ENCODE measurements at regions not wholly inside any gene's neighbourhood (a gene's known extent, or its start where the extent isn't known, plus 50 kb on each side); places are given as distances from the start of the nearest gene placed in this dataset.

DNA sequence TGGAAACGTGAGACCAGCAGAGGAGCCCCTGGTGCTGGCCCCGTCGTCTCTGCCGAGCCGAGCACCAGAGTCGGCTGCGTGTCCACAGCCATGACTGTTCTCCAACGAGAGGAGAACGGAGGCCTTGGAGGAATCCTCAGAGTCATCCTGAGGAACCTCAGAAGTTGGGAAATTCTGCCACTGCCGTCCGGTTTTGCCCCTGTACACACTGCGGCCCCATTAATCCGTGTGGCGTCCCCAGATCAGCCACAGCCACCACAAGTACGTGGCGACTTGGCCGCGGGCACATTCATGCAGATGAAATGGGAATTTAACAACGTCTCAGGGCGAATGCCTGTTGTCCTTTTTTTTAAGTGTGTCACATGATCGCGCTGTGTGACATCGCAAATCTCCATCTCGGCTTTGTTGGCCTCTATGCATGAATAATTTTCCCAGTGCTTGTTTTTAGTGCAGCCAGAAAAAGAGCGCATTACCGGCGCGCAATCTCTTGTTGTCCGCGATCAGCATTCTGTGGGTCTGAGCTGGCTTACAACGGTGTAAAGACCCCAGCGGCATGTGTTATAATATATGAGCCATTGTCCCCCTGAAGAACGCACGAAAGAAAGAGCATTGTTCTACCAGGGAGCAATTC, 323.0 kb upstream of the IRX4 start:
- no peak overlapping the region for H2AFZ ChIP-seq (replicated peaks)
- H4K20me1 ChIP-seq (ENCODE audit: low read depth): peaks cover 20% of the 10 kb centered on the region
- H3K36me3 ChIP-seq: no peaks in the 10 kb centered on the region
- no peaks in the 10 kb centered on the region for H3K9me3 Mint-ChIP-seq
- H3K9ac ChIP-seq: no peak overlapping the region
- peaks cover 7% of the 10 kb centered on the region for H3K4me1 ChIP-seq
- no peak overlapping the region for H3K4me2 ChIP-seq
- no peaks in the 10 kb centered on the region for H3K79me2 ChIP-seq (ENCODE audit: low read depth)
- H3K27me3 ChIP-seq: peaks cover 69% of the 10 kb centered on the region
- no peak overlapping the region for H3K27ac ChIP-seq
- no peaks in the 10 kb centered on the region for H3K9me3 ChIP-seq (ENCODE audit: low read depth)
- no peak overlapping the region for H3K4me3 ChIP-seq
- H3K4me1 Mint-ChIP-seq: peaks cover 62% of the 10 kb centered on the region
- H3F3A ChIP-seq (ENCODE audit: low read depth): no peaks in the 10 kb centered on the region
- TF ChIP-seq, protein P1, sequence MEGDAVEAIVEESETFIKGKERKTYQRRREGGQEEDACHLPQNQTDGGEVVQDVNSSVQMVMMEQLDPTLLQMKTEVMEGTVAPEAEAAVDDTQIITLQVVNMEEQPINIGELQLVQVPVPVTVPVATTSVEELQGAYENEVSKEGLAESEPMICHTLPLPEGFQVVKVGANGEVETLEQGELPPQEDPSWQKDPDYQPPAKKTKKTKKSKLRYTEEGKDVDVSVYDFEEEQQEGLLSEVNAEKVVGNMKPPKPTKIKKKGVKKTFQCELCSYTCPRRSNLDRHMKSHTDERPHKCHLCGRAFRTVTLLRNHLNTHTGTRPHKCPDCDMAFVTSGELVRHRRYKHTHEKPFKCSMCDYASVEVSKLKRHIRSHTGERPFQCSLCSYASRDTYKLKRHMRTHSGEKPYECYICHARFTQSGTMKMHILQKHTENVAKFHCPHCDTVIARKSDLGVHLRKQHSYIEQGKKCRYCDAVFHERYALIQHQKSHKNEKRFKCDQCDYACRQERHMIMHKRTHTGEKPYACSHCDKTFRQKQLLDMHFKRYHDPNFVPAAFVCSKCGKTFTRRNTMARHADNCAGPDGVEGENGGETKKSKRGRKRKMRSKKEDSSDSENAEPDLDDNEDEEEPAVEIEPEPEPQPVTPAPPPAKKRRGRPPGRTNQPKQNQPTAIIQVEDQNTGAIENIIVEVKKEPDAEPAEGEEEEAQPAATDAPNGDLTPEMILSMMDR (IDR thresholded peaks at IDR 0.05): no peak
- TF ChIP-seq EZH2 (IDR thresholded peaks at IDR 0.05) (no peak), EZH2phosphoT487 (IDR thresholded peaks at IDR 0.05) (no peak)
- peak overlapping the region; percentile 46 for H3K4me3 Mint-ChIP-seq
- H3K27ac Mint-ChIP-seq: peak overlapping the region; percentile 93
- peaks cover 11% of the 10 kb centered on the region for H3K27me3 Mint-ChIP-seq (ENCODE audit: insufficient read depth, low read depth)
- peak; percentile 49 for DNase-seq (ENCODE audit: low spot score)
- no peaks in the 10 kb centered on the region for H3K36me3 Mint-ChIP-seq

DNA sequence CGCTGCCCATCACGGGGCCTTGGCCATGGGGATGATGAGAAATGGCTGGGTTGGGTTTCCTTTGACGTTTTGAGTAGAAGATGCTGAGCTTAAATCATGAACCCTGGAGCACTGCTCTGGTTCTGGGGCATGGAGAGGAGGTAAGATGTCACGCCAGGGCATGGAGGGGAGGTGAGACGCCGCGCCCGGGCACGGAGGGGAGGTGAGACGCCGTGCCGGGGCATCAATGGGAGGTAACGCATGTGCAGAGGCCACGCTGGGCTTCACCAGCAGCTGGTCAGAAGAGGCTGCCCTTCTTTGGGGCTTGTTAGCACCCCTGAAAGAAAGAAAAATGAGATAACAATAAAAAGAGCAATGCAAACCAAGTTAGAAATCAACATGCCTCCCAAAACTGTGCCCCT, 322.5 kb upstream of the IRX4 start:
- DNase-seq (ENCODE audit: low spot score): no peak
- Histone ChIP-seq H3K79me2 (ENCODE audit: low read depth) (no peaks in the 10 kb centered on the region), H3K4me1 (peaks cover 7% of the 10 kb centered on the region), H3K4me2 (no peak overlapping the region), H3K9ac (no peak overlapping the region), H2AFZ (replicated peaks) (no peak overlapping the region), H3K9me3 (ENCODE audit: low read depth) (no peaks in the 10 kb centered on the region), H3K36me3 (no peaks in the 10 kb centered on the region), H3K4me3 (no peak overlapping the region), H3K27ac (no peak overlapping the region), H4K20me1 (ENCODE audit: low read depth) (peaks cover 20% of the 10 kb centered on the region), H3K27me3 (peaks cover 69% of the 10 kb centered on the region), H3F3A (ENCODE audit: low read depth) (no peaks in the 10 kb centered on the region)
- H3K27ac Mint-ChIP-seq: peak overlapping the region; percentile 93
- H3K4me3 Mint-ChIP-seq: peak overlapping the region; percentile 46
- no peak for TF ChIP-seq EZH2 (IDR thresholded peaks at IDR 0.05)
- TF ChIP-seq, protein P1 (IDR thresholded peaks at IDR 0.05): no peak
- TF ChIP-seq EZH2phosphoT487 (IDR thresholded peaks at IDR 0.05): no peak
- H3K27me3 Mint-ChIP-seq (ENCODE audit: insufficient read depth, low read depth): peaks cover 11% of the 10 kb centered on the region
- H3K4me1 Mint-ChIP-seq: peaks cover 67% of the 10 kb centered on the region
- no peaks in the 10 kb centered on the region for H3K9me3 Mint-ChIP-seq
- no peaks in the 10 kb centered on the region for H3K36me3 Mint-ChIP-seq

DNA sequence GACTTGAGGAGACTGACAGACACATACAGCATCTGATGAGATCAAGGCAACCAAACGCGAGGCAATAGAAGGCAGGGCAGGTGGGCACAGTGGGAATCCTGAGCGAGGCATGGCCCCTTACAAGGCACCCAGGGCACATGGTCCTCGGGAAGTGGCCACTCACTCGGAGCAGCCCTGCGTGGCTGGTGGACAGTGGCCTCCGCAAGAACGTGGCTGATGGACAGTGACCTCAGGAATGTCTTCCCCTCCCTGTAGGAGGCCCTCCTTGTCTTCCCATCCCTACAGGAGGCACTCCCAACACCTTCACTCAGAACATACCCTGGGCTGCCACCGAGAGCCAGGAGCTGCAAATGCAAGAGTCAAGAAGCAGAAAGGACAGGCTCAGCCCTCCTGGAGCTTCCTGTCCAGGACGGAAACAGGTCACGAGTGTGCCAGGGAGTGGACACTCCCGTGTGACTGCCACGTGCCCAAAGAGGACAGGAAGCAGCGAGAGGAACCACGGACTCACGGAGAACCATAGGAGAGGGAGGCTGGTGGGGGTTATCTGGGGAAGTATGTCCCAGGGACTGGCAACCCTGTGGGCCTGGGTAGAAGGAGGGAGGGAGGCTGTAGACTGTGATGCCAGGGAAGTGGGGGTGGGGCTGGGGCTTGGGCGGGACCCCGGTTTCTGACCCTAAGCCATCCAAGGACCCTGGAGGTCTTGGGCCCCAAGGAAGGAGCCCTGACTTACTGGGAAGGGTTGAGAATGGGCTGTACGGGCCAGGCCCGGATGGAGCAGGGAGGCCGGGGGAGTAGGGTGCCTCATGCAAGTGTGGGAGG, 321.9 kb upstream of the IRX4 start:
- peak overlapping the region; percentile 93 for H3K27ac Mint-ChIP-seq

More for the DNA sequence above, 321.9 kb upstream of the IRX4 start:
- Histone ChIP-seq H3K4me1 (peaks cover 7% of the 10 kb centered on the region), H3K4me3 (no peak overlapping the region), H3K27me3 (peaks cover 65% of the 10 kb centered on the region), H3K9ac (no peak overlapping the region), H3K4me2 (no peak overlapping the region), H3K36me3 (no peaks in the 10 kb centered on the region), H4K20me1 (ENCODE audit: low read depth) (peaks cover 20% of the 10 kb centered on the region), H3K79me2 (ENCODE audit: low read depth) (no peaks in the 10 kb centered on the region), H3K9me3 (ENCODE audit: low read depth) (no peaks in the 10 kb centered on the region), H3F3A (ENCODE audit: low read depth) (no peaks in the 10 kb centered on the region), H2AFZ (replicated peaks) (no peak overlapping the region), H3K27ac (no peak overlapping the region)
- Mint-ChIP-seq H3K4me3 (peak overlapping the region; percentile 55), H3K4me1 (peaks cover 71% of the 10 kb centered on the region), H3K9me3 (no peaks in the 10 kb centered on the region), H3K27me3 (ENCODE audit: insufficient read depth, low read depth) (peaks cover 14% of the 10 kb centered on the region), H3K36me3 (no peaks in the 10 kb centered on the region)
- no peak for TF ChIP-seq EZH2 (IDR thresholded peaks at IDR 0.05)
- TF ChIP-seq, protein P1 (IDR thresholded peaks at IDR 0.05): no peak
- no peak for TF ChIP-seq EZH2phosphoT487 (IDR thresholded peaks at IDR 0.05)
- DNase-seq (ENCODE audit: low spot score): no peak

Data from neural progenitor cell (in vitro differentiated cells).